ENCODE measurements at regions not wholly inside any gene's neighbourhood (a gene's known extent, or its start where the extent isn't known, plus 50 kb on each side); places are given as distances from the start of the nearest gene placed in this dataset.

DNA sequence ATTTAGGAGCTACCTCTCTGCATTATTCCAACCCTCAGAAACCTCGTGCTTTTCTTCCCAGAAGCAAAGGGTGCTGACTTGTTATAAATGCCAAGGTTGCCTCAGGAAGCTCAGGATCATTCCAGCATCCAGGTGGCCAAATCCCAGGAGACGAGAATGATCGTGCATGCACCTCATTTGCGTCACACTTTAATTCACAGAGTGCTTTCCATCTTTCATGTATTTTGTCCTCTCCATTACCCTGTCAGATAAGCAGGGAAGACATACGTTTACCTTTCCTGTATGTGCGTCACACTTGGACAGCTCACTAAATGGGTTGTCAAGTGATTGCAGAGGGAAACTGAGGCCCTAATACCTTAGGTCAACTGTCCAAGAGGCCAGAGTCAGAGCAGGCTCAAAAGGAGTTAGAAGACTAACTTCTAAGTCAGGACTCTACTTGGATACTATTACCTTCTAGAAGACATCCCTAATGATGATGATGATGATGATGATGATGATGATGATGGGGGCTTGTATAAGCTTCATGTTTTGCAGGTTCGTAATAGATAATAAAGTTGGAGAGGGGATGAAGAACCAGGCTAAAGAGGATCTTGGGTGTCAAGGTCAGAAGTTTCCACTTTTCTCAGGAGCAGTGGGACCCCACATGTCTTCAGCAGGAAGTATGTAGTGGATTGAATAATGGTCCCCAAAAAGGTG is 150.6 kb upstream of the TNRC6C start:
- H3K79me2 ChIP-seq (ENCODE audit: insufficient read depth, low read length) = no peaks in the 10 kb centered on the region
- H3K27ac ChIP-seq (ENCODE audit: low read depth, low read length) = no peak overlapping the region
- TF ChIP-seq, protein P1, sequence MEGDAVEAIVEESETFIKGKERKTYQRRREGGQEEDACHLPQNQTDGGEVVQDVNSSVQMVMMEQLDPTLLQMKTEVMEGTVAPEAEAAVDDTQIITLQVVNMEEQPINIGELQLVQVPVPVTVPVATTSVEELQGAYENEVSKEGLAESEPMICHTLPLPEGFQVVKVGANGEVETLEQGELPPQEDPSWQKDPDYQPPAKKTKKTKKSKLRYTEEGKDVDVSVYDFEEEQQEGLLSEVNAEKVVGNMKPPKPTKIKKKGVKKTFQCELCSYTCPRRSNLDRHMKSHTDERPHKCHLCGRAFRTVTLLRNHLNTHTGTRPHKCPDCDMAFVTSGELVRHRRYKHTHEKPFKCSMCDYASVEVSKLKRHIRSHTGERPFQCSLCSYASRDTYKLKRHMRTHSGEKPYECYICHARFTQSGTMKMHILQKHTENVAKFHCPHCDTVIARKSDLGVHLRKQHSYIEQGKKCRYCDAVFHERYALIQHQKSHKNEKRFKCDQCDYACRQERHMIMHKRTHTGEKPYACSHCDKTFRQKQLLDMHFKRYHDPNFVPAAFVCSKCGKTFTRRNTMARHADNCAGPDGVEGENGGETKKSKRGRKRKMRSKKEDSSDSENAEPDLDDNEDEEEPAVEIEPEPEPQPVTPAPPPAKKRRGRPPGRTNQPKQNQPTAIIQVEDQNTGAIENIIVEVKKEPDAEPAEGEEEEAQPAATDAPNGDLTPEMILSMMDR (IDR thresholded peaks at IDR 0.05; ENCODE audit: extremely low read depth, low read depth, low read length) = no peak
- no peak overlapping the region for H2AFZ ChIP-seq (ENCODE audit: low read length)
- no peaks in the 10 kb centered on the region for H3K36me3 ChIP-seq (ENCODE audit: insufficient read depth, low read length)
- no peak overlapping the region for H3K4me2 ChIP-seq (ENCODE audit: insufficient read depth, low read length)
- H3K27me3 ChIP-seq (ENCODE audit: insufficient read depth, low read length) = peaks cover 12% of the 10 kb centered on the region
- peaks cover 16% of the 10 kb centered on the region for H3K4me1 ChIP-seq (ENCODE audit: insufficient read depth, low read length)
- no peaks in the 10 kb centered on the region for H4K20me1 ChIP-seq (ENCODE audit: insufficient read depth, low read length)
- no peaks in the 10 kb centered on the region for H3K9me3 ChIP-seq (ENCODE audit: low read depth, low read length)
- no peak overlapping the region for H3K4me3 ChIP-seq (ENCODE audit: insufficient read depth, low read length)
- DNase-seq (ENCODE audit: insufficient read length, low spot score, missing footprints) = no peak

- no peak overlapping the region for H3K4me3 ChIP-seq (ENCODE audit: insufficient read depth, low read length)
- no peaks in the 10 kb centered on the region for H3K36me3 ChIP-seq (ENCODE audit: insufficient read depth, low read length)
- no peaks in the 10 kb centered on the region for H4K20me1 ChIP-seq (ENCODE audit: insufficient read depth, low read length)
- H3K27me3 ChIP-seq (ENCODE audit: insufficient read depth, low read length) = peaks cover 4% of the 10 kb centered on the region
- no peak overlapping the region for H3K27ac ChIP-seq (ENCODE audit: low read depth, low read length)
- no peaks in the 10 kb centered on the region for H3K9me3 ChIP-seq (ENCODE audit: low read depth, low read length)
- no peaks in the 10 kb centered on the region for H3K79me2 ChIP-seq (ENCODE audit: insufficient read depth, low read length)
- H2AFZ ChIP-seq (ENCODE audit: low read length) = no peak overlapping the region
- TF ChIP-seq, protein P1 (IDR thresholded peaks at IDR 0.05; ENCODE audit: extremely low read depth, low read depth, low read length) = no peak
- no peak for DNase-seq (ENCODE audit: insufficient read length, low spot score, missing footprints)
- H3K4me2 ChIP-seq (ENCODE audit: insufficient read depth, low read length) = no peak overlapping the region
- peaks cover 16% of the 10 kb centered on the region for H3K4me1 ChIP-seq (ENCODE audit: insufficient read depth, low read length)
Measured at GRCh38 chr17:77808686-77809425, 149.6 kb upstream of the TNRC6C start.

DNA sequence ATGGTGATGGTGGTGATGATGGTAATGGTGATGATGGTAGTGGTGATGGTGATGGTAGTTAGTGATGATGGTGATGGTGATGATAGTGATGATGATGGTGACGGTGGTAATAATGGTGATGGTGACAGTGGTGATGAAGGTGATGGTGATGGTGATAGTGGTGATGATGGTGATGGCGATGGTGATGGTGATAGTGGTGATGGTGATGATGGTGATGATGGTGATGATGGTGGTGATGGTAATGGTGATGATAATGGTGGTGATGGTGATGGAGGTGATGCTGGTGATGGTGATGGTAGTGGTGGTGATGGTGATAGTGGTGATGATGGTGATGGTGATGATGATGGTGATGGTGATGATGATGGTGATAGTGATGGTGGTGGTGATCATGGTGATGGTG is 148.7 kb upstream of the TNRC6C start:
- Histone ChIP-seq H3K9me3 (ENCODE audit: low read depth, low read length) (no peaks in the 10 kb centered on the region), H3K4me3 (ENCODE audit: insufficient read depth, low read length) (no peak overlapping the region), H3K4me2 (ENCODE audit: insufficient read depth, low read length) (no peak overlapping the region), H3K4me1 (ENCODE audit: insufficient read depth, low read length) (peaks cover 16% of the 10 kb centered on the region), H4K20me1 (ENCODE audit: insufficient read depth, low read length) (no peaks in the 10 kb centered on the region), H3K27me3 (ENCODE audit: insufficient read depth, low read length) (peaks cover 4% of the 10 kb centered on the region), H3K27ac (ENCODE audit: low read depth, low read length) (no peak overlapping the region), H2AFZ (ENCODE audit: low read length) (no peak overlapping the region), H3K79me2 (ENCODE audit: insufficient read depth, low read length) (no peaks in the 10 kb centered on the region), H3K36me3 (ENCODE audit: insufficient read depth, low read length) (no peaks in the 10 kb centered on the region)
- no peak for DNase-seq (ENCODE audit: insufficient read length, low spot score, missing footprints)
- TF ChIP-seq, protein P1 (IDR thresholded peaks at IDR 0.05; ENCODE audit: extremely low read depth, low read depth, low read length) = no peak

DNA sequence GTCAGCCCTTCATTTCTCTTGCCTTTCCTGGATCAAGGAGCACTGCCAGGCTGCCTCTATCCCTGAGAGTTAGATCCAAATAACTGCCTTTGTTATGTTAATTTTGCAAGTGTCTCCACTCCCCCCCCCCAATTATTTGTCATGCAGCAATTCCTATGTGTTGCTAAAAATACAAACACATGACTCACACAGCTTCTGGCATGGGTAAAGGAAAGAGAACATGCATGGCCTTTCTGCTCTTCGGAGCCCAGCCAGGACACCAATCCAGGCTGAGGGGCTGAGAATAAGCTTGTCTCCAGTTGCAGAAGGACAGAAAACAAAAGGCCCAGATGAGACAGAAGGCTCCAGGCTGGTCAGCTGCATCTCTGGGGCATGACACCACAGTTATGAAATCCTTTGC is 148.0 kb upstream of the TNRC6C start:
- Histone ChIP-seq H3K27me3 (ENCODE audit: insufficient read depth, low read length) (peaks cover 4% of the 10 kb centered on the region), H3K4me3 (ENCODE audit: insufficient read depth, low read length) (no peak overlapping the region), H3K79me2 (ENCODE audit: insufficient read depth, low read length) (no peaks in the 10 kb centered on the region), H3K4me2 (ENCODE audit: insufficient read depth, low read length) (no peak overlapping the region), H3K9me3 (ENCODE audit: low read depth, low read length) (no peaks in the 10 kb centered on the region), H3K27ac (ENCODE audit: low read depth, low read length) (no peak overlapping the region), H4K20me1 (ENCODE audit: insufficient read depth, low read length) (no peaks in the 10 kb centered on the region), H3K36me3 (ENCODE audit: insufficient read depth, low read length) (no peaks in the 10 kb centered on the region), H2AFZ (ENCODE audit: low read length) (no peak overlapping the region), H3K4me1 (ENCODE audit: insufficient read depth, low read length) (peaks cover 16% of the 10 kb centered on the region)
- peak; percentile 92 for DNase-seq (ENCODE audit: insufficient read length, low spot score, missing footprints)
- TF ChIP-seq, protein P1 (IDR thresholded peaks at IDR 0.05; ENCODE audit: extremely low read depth, low read depth, low read length) = no peak
